ENCODE measurements at regions not wholly inside any gene's neighbourhood (a gene's known extent, or its start where the extent isn't known, plus 50 kb on each side); places are given as distances from the start of the nearest gene placed in this dataset.

DNA sequence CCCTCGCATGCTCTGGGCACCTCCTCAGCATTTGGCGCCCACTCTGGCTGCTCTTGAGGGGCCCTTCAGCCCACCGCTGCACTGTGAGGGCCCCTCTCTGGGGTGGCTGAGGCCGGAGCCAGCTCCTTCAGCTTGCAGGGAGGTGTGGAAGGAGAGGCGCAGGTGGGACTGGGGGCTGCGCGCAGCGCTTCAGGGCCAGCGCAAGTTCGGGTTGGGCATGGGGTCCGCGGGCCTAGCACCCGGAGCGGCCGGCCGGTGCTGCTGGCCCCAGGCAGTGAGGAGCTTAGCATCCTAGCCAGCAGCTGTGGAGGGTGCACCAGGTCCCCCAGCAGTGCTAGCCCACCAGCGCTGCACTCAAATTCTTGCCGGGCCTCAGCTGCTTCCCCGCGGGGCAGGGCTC is 305.6 kb upstream of the ANKRD30A start:
- TF ChIP-seq EP300 (IDR thresholded peaks at IDR 0.05) (no peak), CTCF (IDR thresholded peaks at IDR 0.05) (no peak), POLR2A (IDR thresholded peaks at IDR 0.05) (no peak), POLR2AphosphoS5 (IDR thresholded peaks at IDR 0.05) (no peak)
- no peaks in the 10 kb centered on the region for H3K9me3 ChIP-seq
- no peak overlapping the region for H3K27ac ChIP-seq
- 89 to 98% methylated on average over 6 to 12 of the region's 20 CpGs for WGBS, 2 donors
- H3K4me1 ChIP-seq: no peaks in the 10 kb centered on the region
- DNase-seq (peak in 1 of 2 donors; percentile 70), ATAC-seq (ENCODE audit: low FRiP score in 2 of 2) (no peak)
- no peaks in the 10 kb centered on the region for H3K36me3 ChIP-seq
- no peaks in the 10 kb centered on the region for H3K27me3 ChIP-seq
- H3K4me3 ChIP-seq: no peak overlapping the region

GRCh38 chr10:36817898-36818297 is 307.5 kb upstream of the ANKRD30A start:
- TF ChIP-seq POLR2A (IDR thresholded peaks at IDR 0.05) (no peak), EP300 (IDR thresholded peaks at IDR 0.05) (no peak), CTCF (IDR thresholded peaks at IDR 0.05) (no peak), POLR2AphosphoS5 (IDR thresholded peaks at IDR 0.05) (no peak)
- H3K36me3 ChIP-seq: no peaks in the 10 kb centered on the region
- no peak overlapping the region for H3K4me3 ChIP-seq
- no peak overlapping the region for H3K27ac ChIP-seq
- ATAC-seq (ENCODE audit: low FRiP score in 2 of 2): no peak
- 91 to 94% methylated on average over 15 of the region's 15 CpGs for WGBS, 2 donors
- H3K9me3 ChIP-seq: no peaks in the 10 kb centered on the region
- H3K27me3 ChIP-seq: no peaks in the 10 kb centered on the region
- H3K4me1 ChIP-seq: no peaks in the 10 kb centered on the region
- peak in 1 of 2 donors; percentile 54 for DNase-seq

DNA sequence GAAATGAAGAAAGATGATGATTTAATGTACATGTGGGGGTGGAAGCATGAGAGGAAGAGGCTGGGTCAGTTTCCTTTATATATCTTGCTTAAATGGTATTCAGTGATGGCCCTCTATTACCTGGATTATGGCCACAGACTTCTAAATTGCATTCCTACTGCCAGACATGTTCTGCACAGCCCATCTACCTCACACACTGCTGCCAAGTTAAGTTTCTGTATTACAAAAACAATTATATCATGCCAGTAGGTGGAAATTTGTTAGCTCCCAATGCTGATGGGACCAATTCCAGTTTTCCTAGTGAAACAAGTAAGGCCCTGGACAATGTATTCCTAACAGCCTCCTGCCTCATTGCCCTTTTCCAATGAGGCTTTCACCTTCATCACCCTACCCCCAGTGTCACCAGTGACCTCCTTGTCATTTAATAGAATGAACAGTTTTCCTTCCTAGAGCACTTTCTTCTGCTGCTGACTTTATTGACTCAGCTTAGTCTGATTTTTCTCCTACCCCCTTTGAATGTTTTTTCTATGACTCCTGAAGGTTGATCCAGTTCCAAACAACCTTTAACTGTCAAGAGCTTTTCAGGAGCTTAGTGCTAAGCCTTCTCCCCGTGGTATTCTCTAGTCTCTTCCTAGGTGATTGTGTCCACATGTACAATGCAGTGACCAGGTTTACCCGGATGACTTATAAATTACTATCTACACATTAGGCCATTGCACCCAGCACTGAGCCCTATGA is 316.6 kb upstream of the ANKRD30A start:
- TF ChIP-seq POLR2A (IDR thresholded peaks at IDR 0.05) (no peak), POLR2AphosphoS5 (IDR thresholded peaks at IDR 0.05) (no peak), EP300 (IDR thresholded peaks at IDR 0.05) (no peak), CTCF (IDR thresholded peaks at IDR 0.05) (no peak)
- Histone ChIP-seq H3K9me3 (no peaks in the 10 kb centered on the region), H3K27me3 (no peaks in the 10 kb centered on the region), H3K4me1 (no peaks in the 10 kb centered on the region), H3K4me3 (no peak overlapping the region), H3K27ac (no peak overlapping the region), H3K36me3 (no peaks in the 10 kb centered on the region)
- ATAC-seq (ENCODE audit: low FRiP score in 2 of 2) (no peak), DNase-seq (no peak)
- WGBS, 2 donors: 67 to 72% methylated on average over 2 of the region's 2 CpGs

- no peak for TF ChIP-seq POLR2AphosphoS5 (IDR thresholded peaks at IDR 0.05)
- no peak for TF ChIP-seq EP300 (IDR thresholded peaks at IDR 0.05)
- TF ChIP-seq POLR2A (IDR thresholded peaks at IDR 0.05): no peak
- TF ChIP-seq CTCF (IDR thresholded peaks at IDR 0.05): no peak
- WGBS, 2 donors: 65 to 69% methylated on average over 6 of the region's 6 CpGs
- H3K4me3 ChIP-seq: no peak overlapping the region
- H3K4me1 ChIP-seq: peaks cover 0 to 14% (median 7%) of the 10 kb centered on the region in 4 donors
- no peaks in the 10 kb centered on the region for H3K36me3 ChIP-seq
- ATAC-seq (ENCODE audit: low FRiP score in 2 of 2) (no peak), DNase-seq (no peak)
- H3K27ac ChIP-seq: no peak overlapping the region
- no peaks in the 10 kb centered on the region for H3K9me3 ChIP-seq
- H3K27me3 ChIP-seq: no peaks in the 10 kb centered on the region
Measured at GRCh38 chr10:36803229-36803628, 322.2 kb upstream of the ANKRD30A start.

Data from upper lobe of left lung (tissue), 6 donors.